ENCODE measurements at regions not wholly inside any gene's neighbourhood (a gene's known extent, or its start where the extent isn't known, plus 50 kb on each side); places are given as distances from the start of the nearest gene placed in this dataset.
"Not testable (repeated sequence)": the region's sequence is repeated elsewhere in the genome, so short reads cannot be mapped to it uniquely, and the experiment has no call there.

GRCh38 chr21:15455819-15456462 lies 273.8 kb upstream of the USP25 start:
- no peak for DNase-seq (ENCODE audit: low read depth in 2 of 2)
- H3K4me3 ChIP-seq (replicated peaks in 1 of 2; ENCODE audit: low read depth in 2 of 2, low read length in 2 of 2): no peak overlapping the region
- TF ChIP-seq CTCF (IDR thresholded peaks at IDR 0.05; ENCODE audit: low read depth, low read length): no peak

GRCh38 chr21:15457965-15458364 lies 271.8 kb upstream of the USP25 start:
- no peak for TF ChIP-seq CTCF (IDR thresholded peaks at IDR 0.05; ENCODE audit: low read depth, low read length)
- DNase-seq (ENCODE audit: low read depth in 2 of 2): no peak
- no peak overlapping the region for H3K4me3 ChIP-seq (replicated peaks in 1 of 2; ENCODE audit: low read depth in 2 of 2, low read length in 2 of 2)

- no peak for DNase-seq (ENCODE audit: low read depth in 2 of 2)
- no peak for TF ChIP-seq CTCF (IDR thresholded peaks at IDR 0.05; ENCODE audit: low read depth, low read length)
- no peak overlapping the region for H3K4me3 ChIP-seq (replicated peaks in 1 of 2; ENCODE audit: low read depth in 2 of 2, low read length in 2 of 2)
These were observed 267.7 kb upstream of the USP25 start for GRCh38 chr21:15462092-15462491.

GRCh38 chr21:15466329-15466728 lies 263.5 kb upstream of the USP25 start:
- TF ChIP-seq CTCF (IDR thresholded peaks at IDR 0.05; ENCODE audit: low read depth, low read length): no peak
- no peak for DNase-seq (ENCODE audit: low read depth in 2 of 2)
- no peak overlapping the region for H3K4me3 ChIP-seq (replicated peaks in 1 of 2; ENCODE audit: low read depth in 2 of 2, low read length in 2 of 2)

- no peak for TF ChIP-seq CTCF (IDR thresholded peaks at IDR 0.05; ENCODE audit: low read depth, low read length)
- no peak for DNase-seq (ENCODE audit: low read depth in 2 of 2)
- no peak overlapping the region for H3K4me3 ChIP-seq (replicated peaks in 1 of 2; ENCODE audit: low read depth in 2 of 2, low read length in 2 of 2)
These were observed 261.4 kb upstream of the USP25 start for GRCh38 chr21:15468368-15468767.

- no peak for TF ChIP-seq CTCF (IDR thresholded peaks at IDR 0.05; ENCODE audit: low read depth, low read length)
- DNase-seq (ENCODE audit: low read depth in 2 of 2): no peak
- H3K4me3 ChIP-seq (replicated peaks in 1 of 2; ENCODE audit: low read depth in 2 of 2, low read length in 2 of 2): no peak overlapping the region
These were observed 257.4 kb upstream of the USP25 start for GRCh38 chr21:15472108-15473040.

GRCh38 chr21:15477773-15478172 lies 252.0 kb upstream of the USP25 start:
- DNase-seq (ENCODE audit: low read depth in 2 of 2); H3K4me3 ChIP-seq (replicated peaks in 1 of 2; ENCODE audit: low read depth in 2 of 2, low read length in 2 of 2): not testable (repeated sequence)

Data from cardiac fibroblast (primary cell).